LoVo (cell line): ENCODE measurements at regions not wholly inside any gene's neighbourhood (a gene's known extent, or its start where the extent isn't known, plus 50 kb on each side); places are given as distances from the start of the nearest gene placed in this dataset.

Experiments used
- DNase-seq: peaks from one replicate; pipeline ENCODE4 v3.0.0-alpha.2; 2016; ENCODE audit warnings: low spot score

- no peak for DNase-seq
Measured at GRCh38 chr2:30310371-30310770, 79.0 kb downstream of the LBH start.

GRCh38 chr2:30310955-30311354 lies 79.6 kb downstream of the LBH start:
- no peak for DNase-seq

GRCh38 chr2:30311711-30312110 lies 80.4 kb downstream of the LBH start:
- no peak for DNase-seq

- no peak for DNase-seq
Measured at GRCh38 chr2:30312916-30313315, 81.6 kb downstream of the LBH start.

GRCh38 chr2:30314981-30315380 lies 83.6 kb downstream of the LBH start:
- no peak for DNase-seq

- DNase-seq, result no peak
Measured at GRCh38 chr2:30315391-30316063, 84.2 kb downstream of the LBH start.

- DNase-seq, result no peak
Measured at GRCh38 chr2:30316408-30316807, 85.1 kb downstream of the LBH start.

GRCh38 chr2:30318987-30319782 lies 87.9 kb downstream of the LBH start:
- DNase-seq, result no peak

GRCh38 chr2:30321466-30321865 lies 90.1 kb downstream of the LBH start:
- no peak for DNase-seq

GRCh38 chr2:30323499-30323898 lies 92.2 kb downstream of the LBH start:
- no peak for DNase-seq

- no peak for DNase-seq
Measured at GRCh38 chr2:30324245-30324908, 93.0 kb downstream of the LBH start.

- no peak for DNase-seq
Measured at GRCh38 chr2:30325600-30326328, 94.4 kb downstream of the LBH start.

GRCh38 chr2:30326497-30326896 lies 95.2 kb downstream of the LBH start:
- DNase-seq, result no peak

- DNase-seq, result no peak
Measured at GRCh38 chr2:30331038-30331437, 99.7 kb downstream of the LBH start.

GRCh38 chr2:30331869-30332268 lies 100.5 kb downstream of the LBH start:
- DNase-seq, result no peak

- no peak for DNase-seq
Measured at GRCh38 chr2:30332791-30333453, 101.6 kb downstream of the LBH start.

GRCh38 chr2:30334762-30335363 lies 103.5 kb downstream of the LBH start:
- DNase-seq, result no peak

GRCh38 chr2:30336084-30336483 lies 104.8 kb downstream of the LBH start:
- DNase-seq, result no peak

GRCh38 chr2:30336978-30337841 lies 105.9 kb downstream of the LBH start:
- no peak for DNase-seq

GRCh38 chr2:30338475-30338874 lies 107.1 kb downstream of the LBH start:
- no peak for DNase-seq

GRCh38 chr2:30339071-30339470 lies 107.7 kb downstream of the LBH start:
- no peak for DNase-seq
